Mononuclear cell (primary cell): ENCODE measurements at regions not wholly inside any gene's neighbourhood (a gene's known extent, or its start where the extent isn't known, plus 50 kb on each side); places are given as distances from the start of the nearest gene placed in this dataset.

Source experiments
- H3K27me3 ChIP-seq: 2 replicates; pipeline ENCODE4 v1.6.0; 2011; ENCODE audit warnings: low read length, control low read depth; ENCODE audit not compliant: insufficient read depth
- H3K4me1 ChIP-seq: 2 replicates; pipeline ENCODE4 v1.5.1; 2011; ENCODE audit warnings: mild to moderate bottlenecking, low read length, control low read depth; ENCODE audit not compliant: insufficient read depth
- H3K4me3 ChIP-seq: 2 replicates; pipeline ENCODE4 v1.5.1; 2011; ENCODE audit warnings: mild to moderate bottlenecking, low read length, moderate library complexity
- H3K9me3 ChIP-seq: 2 replicates; pipeline ENCODE4 v1.5.1; 2011; ENCODE audit warnings: low read depth, mild to moderate bottlenecking, control low read depth, low read length

DNA sequence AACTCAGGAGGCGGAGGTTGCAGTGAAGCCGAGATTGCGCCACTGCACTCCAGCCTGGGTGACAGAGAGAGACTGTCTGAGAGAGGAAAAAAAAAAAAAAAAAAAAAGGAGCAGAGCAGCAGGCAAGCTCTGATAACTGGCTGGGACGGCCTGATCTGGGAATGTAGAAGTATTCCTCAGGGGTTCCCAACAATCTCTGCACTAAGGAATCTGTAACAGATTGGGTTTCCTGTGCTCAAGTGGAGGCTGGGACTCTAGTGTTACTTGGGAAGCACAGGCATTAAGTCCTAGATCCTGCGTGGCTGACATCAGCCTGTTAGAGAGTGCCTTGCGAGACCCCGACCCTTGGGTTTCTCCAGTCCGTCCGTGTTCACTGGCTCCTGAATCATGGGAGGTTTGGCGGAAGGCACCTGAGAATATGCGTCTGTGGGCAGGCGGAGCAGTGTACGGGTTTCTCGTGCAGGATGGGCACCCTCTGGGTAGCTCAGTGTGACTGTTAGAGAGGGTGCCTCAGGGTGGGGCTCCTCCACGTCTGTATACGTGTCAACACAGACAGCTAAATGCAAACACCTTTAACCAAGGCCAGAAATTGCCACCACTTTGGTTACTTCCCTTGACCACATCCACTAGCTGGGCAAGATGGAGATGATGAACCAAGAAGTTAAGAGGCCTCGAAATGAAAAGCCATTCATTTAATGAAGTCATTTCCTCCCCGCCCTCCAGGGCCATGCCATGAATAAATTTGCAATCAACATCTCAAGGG lies 174.9 kb upstream of the RPL38 start:
- Histone ChIP-seq H3K4me3 (no peak overlapping the region), H3K4me1 (no peaks in the 10 kb centered on the region), H3K27me3 (no peaks in the 10 kb centered on the region), H3K9me3 (no peaks in the 10 kb centered on the region)

DNA sequence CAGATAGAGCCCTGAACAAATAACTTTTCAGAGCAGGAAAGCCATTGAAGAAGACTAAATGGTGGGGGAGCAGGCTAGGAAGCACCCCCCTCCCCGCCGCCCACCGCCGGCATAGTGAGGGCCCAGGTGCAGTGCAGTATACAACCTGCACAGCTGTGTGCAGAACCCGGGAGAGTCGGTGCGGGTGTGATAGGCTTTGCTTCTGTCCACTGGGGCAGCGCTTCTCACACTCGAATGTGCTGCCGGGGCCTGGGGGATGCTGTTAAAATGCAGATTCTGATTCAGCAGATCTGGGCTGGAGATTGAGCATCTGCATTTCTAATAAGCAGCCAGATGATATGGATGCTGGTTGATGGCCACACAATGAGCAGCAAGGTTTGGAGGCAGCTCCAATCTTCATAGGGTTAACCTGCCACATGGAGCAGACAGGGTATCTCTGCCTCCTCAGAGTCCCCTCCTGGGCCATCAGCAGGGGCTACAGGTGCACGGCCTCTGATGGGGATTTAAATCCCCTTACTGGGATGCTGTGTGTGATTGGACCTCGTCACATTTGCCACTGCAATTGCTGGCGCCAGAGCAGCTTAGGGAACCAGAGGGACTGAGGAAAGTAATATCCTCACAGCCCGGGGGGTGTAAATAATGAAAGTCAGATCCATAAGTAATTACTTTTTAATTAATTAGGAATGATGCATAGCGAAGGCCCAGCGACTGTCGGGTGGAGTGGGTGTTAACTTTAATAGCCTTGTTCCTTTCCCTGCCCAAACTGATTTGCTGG lies 172.0 kb upstream of the RPL38 start:
- Histone ChIP-seq H3K9me3 (no peaks in the 10 kb centered on the region), H3K4me3 (no peak overlapping the region), H3K27me3 (no peaks in the 10 kb centered on the region), H3K4me1 (no peaks in the 10 kb centered on the region)

DNA sequence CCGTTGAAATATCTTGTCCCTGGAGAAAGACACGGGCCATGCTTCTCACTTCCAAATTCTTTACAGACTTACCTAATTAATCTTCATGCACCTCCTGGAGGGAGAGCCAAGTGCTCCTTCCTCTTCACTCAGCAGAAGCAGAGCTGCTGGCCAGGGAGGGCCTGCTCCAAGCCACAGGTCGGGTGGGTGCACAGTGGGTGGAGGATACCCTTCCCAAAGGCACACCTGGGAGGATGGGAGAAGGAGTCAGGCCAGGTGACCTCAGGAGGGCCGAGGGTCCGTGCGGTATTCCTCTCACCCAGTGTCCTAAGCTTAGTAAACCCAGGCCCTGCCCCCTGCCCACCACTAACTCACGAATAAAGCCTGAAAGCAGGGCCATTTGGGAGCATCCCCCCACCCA lies 171.3 kb upstream of the RPL38 start:
- Histone ChIP-seq H3K4me3 (no peak overlapping the region), H3K9me3 (no peaks in the 10 kb centered on the region), H3K4me1 (no peaks in the 10 kb centered on the region), H3K27me3 (no peaks in the 10 kb centered on the region)

DNA sequence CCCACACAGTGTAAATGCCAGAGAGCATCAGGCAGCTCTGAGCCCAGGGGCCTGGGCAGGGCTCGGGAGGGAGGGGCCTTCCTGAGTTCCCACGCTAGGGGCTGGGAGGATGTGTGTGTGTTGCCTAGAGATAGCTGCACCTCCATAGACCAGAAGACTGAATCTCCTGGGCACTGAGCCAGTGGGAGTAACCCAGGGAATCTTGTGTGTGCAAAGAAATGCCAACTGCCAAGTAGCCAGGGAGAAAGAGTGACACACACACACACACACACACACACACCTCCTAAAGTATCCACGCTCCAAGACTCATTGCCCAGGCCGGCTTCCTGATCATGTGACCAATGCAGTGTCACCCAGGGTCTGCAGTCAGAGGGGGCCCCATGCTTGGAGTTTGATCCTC lies 166.2 kb upstream of the RPL38 start:
- Histone ChIP-seq H3K4me1 (no peaks in the 10 kb centered on the region), H3K27me3 (no peaks in the 10 kb centered on the region), H3K9me3 (no peaks in the 10 kb centered on the region), H3K4me3 (no peak overlapping the region)

DNA sequence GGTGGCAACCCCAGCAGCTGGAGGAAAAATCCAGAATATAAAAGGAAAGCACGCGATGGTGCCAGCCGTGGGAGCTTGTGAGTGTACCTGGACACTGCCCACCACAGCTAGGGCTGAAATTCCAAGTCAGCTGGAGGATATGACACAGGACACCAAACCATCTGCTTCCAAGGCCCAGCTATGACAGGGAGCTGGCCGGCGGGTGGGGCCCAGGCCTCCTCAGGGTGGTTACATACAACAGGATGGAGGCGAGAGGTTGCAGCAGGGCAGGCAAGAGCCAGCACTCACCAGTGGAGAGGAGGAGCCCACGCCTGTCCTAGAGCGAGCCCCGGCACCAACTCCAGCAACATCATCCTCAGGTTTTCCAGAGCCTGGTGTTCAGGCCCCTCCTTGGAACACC lies 163.2 kb upstream of the RPL38 start:
- no peaks in the 10 kb centered on the region for H3K4me1 ChIP-seq
- H3K9me3 ChIP-seq = no peaks in the 10 kb centered on the region
- no peaks in the 10 kb centered on the region for H3K27me3 ChIP-seq
- H3K4me3 ChIP-seq = no peak overlapping the region

DNA sequence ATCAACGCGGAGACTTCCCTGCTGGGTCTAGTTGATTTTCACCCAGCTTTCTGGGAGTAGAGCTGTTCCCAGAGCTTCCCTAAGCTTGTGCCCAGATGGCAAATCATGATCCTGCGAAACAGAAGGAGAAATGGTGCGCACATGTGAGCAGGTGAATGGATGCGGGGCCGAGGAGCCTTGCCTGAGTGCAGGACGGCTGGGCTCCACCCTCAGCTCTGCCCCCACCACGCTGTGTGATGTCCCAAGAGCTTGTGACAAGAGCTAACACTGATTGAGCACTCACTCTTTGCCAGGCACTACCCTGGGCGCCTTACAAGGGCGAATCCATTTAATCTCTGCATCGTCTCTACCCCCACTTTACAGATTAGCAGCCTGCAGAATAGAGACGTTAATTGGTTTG lies 162.7 kb upstream of the RPL38 start:
- Histone ChIP-seq H3K4me3 (no peak overlapping the region), H3K27me3 (no peaks in the 10 kb centered on the region), H3K9me3 (no peaks in the 10 kb centered on the region), H3K4me1 (no peaks in the 10 kb centered on the region)

DNA sequence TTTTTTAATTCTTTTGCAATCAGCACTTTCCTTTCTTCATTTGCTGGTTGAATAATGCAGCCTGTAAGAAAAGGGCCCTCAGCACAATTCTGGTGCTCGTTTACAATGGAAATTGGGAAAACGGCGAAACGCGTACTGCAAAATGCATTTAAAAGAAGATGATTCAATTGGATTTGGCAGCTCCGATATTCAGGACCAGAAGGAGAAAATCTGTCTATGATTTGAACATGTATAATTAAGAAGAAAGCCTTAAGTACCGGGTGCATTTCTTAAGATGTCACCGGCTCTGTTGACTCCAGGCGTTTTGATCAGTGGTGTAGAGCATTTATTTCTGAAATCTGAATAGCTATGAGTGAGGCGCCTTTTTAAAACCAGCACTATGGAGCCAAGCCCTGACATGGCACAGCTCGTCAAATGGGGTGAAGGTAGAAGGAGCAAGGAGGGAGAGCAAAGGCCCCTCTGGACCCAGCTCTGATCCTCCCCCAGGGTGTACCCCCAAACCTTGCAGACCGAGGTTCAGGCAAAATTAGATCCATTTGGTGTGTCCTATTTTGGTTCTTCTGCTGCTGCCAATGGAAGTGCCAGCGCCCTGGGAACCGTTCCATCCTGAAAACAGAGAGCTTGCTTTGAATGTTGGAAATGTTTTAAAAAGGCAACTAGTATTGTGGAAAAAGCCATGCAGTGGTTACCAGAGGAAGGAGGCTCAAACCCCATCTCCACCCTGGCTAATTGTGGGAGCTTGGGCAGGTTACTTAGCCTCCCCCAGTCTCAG lies 161.4 kb upstream of the RPL38 start:
- Histone ChIP-seq H3K4me3 (no peak overlapping the region), H3K27me3 (no peaks in the 10 kb centered on the region), H3K4me1 (no peaks in the 10 kb centered on the region), H3K9me3 (no peaks in the 10 kb centered on the region)

DNA sequence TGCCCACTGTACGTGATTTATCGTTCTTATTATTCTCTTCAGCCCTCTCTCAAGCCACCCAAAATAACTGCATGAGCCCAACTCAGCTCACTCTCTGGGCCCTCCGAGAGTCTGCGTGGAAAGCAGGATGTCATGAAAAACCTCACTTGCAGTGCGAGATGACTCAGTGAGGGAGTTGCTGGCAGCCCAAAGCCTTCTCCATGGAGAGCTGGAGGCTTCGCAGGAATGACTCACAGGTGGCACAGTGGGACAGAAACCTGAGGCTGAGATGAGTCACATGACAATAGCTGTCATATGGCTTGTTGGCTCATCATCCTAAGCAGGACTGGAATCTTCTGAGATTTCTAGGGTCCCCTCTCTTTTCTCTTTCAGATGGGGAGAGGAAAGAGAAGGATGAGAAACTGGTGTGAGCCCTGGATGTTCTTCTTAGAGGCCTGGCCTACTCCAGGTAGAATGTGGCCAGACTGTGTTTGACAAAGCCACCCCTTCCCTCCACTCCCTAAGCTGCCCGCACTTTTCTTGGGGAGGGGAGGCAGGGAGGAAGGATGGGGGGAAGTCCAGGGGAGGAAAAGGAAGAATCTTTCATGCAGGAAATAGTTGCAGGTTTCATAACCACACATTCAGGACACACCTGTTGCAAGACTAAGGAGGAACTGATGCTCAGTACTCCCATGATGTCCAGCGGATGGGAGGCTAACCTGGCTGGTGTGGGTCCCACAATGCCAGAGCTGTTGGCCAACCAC lies 160.6 kb upstream of the RPL38 start:
- Histone ChIP-seq H3K9me3 (no peaks in the 10 kb centered on the region), H3K4me3 (no peak overlapping the region), H3K4me1 (no peaks in the 10 kb centered on the region), H3K27me3 (no peaks in the 10 kb centered on the region)

DNA sequence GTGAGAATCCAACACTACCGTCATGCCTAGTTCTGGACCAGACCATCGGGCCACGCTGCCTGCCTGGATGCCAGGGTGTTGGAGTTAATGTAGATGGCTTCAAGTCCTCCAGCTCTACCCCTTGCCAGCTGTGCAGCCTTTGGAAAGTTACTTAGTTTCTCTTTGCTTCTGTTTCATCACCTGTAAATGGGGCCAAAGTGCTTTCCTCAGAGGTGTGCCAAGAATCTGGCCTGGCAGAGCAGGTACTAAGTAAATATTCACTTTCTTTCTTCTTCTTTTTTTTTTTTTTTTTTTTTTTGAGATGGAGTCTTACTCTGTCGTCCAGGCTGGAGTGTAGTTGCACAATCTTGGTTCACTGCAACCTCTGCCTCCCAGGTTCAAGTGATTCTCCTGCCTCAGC lies 159.5 kb upstream of the RPL38 start:
- Histone ChIP-seq H3K4me3 (no peak overlapping the region), H3K9me3 (no peaks in the 10 kb centered on the region), H3K4me1 (no peaks in the 10 kb centered on the region), H3K27me3 (no peaks in the 10 kb centered on the region)

DNA sequence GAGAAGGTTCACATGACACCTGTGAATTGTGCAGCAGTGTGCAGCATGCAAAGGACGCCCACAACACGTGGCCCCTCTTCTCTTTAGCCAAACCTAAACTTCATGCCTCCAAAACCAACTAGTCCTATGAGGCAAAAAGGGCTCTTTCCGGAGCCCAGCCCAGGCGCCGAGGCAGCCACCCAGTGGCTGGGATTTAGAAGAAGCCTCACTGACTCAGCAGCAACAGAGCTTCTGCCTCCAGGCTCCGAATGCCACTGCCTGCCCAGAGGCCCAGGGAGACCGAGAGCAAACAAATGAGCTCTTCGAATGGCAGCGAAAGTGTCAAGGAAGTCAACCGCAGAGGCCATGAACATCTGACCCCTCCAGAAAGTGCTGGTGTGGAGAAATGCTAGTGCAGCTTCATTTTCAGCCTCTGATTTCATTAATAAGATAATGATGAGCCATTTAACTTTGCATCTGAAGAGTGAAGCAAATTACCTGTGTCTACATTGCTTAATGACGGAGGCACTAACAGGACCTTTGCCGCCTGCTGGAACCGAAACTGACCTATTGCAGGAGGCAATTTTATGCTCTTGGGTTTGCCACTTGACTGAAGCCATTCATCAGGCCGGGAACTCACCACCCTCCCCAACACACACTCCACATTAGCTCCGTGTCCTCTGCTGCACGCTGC lies 157.7 kb upstream of the RPL38 start:
- Histone ChIP-seq H3K4me3 (no peak overlapping the region), H3K27me3 (no peaks in the 10 kb centered on the region), H3K4me1 (no peaks in the 10 kb centered on the region)

DNA sequence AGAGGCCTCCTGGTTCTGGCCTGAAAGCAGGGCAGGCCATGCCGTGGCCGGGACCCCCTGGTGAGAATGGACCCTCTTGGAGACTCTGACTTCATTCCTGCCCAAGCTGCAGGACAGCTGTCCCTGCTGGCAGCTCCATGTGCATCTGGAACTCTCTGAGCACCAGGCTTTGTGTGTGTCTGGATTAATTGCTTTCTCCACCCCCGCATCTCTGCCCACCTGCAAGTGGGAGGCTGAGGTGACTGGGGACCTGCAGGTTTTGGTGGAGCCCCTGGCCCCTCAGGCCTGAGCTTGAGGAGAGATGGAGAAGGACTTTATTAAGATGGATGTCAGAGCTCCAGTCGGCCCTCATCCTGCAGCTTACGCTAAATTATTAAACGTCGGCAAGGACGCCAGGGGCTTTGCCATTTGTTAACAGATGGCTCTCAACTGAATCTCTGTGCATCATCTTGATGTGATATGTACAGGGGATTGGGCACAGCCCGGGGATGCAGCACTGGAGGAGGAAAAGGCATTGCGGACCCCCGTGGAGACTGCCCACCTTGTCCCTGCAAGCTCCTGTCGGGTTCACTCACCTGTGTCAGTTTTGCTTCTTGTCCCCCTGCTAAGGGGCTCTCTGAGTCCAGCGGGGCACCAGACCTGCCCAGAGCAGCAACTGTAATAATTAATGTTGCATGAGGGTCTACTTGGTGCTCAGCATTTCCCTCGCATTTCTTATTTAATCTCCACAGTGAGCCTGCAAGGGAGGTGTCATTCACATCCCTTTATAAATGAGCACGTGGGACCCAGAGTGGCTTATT lies 154.1 kb upstream of the RPL38 start:
- Histone ChIP-seq H3K27me3 (no peaks in the 10 kb centered on the region), H3K9me3 (no peaks in the 10 kb centered on the region), H3K4me1 (no peaks in the 10 kb centered on the region), H3K4me3 (no peak overlapping the region)

More for the DNA sequence above, 157.7 kb upstream of the RPL38 start:
- no peaks in the 10 kb centered on the region for H3K9me3 ChIP-seq

DNA sequence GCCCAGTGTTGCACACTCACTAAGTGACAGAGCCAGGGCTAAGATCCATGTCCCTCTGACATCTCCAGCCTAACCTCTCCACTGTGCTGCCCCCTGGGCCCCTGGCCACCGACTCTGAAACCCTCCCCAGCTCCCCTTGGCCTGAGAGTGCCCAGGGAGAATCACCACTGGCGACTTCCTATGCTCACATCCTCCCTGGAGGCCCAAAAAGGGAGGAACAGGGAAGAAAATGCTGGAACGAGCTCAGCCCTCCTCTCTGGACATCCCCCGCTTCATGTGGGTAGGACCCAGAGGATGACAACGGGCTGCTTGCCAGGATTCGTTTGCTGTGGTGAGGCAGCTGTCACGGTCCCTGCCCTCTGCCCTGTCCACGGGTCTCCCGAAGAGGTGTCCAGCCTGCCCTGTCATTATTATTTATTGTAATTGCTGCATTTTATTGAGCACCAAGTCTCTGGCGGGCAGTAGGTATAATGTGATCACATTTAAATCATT lies 153.5 kb upstream of the RPL38 start:
- no peaks in the 10 kb centered on the region for H3K9me3 ChIP-seq
- no peaks in the 10 kb centered on the region for H3K4me1 ChIP-seq
- no peak overlapping the region for H3K4me3 ChIP-seq
- H3K27me3 ChIP-seq = no peaks in the 10 kb centered on the region

DNA sequence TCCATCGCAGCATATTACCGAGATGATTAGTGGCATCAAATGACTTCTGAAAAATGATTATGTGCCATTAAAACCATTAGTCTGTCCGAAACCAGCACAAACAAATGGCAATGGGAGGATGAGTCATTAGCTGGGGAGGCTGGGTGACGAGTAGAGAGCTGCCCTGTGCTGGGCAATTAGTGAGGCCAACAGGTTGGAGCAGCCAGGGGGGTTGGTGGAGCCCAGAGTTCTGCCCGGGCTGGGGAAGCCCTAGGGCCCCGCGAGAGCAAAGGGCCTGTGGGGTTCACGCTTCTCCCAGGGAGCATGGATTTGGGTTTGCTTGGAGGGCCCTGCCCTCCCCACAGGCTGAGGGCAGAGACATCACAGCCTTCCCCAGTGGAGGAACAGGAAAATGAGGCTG lies 152.1 kb upstream of the RPL38 start:
- no peaks in the 10 kb centered on the region for H3K4me1 ChIP-seq
- no peaks in the 10 kb centered on the region for H3K9me3 ChIP-seq
- H3K4me3 ChIP-seq = no peak overlapping the region
- no peaks in the 10 kb centered on the region for H3K27me3 ChIP-seq
